ENCODE measurements at regions not wholly inside any gene's neighbourhood (a gene's known extent, or its start where the extent isn't known, plus 50 kb on each side); places are given as distances from the start of the nearest gene placed in this dataset.

- no peak for TF ChIP-seq CTCF (IDR thresholded peaks at IDR 0.05)
- no peak for TF ChIP-seq POLR2A (IDR thresholded peaks at IDR 0.05)
Observed at GRCh38 chr16:85178596-85178995, 66.3 kb upstream of the CIBAR2 start.

Measured in lower leg skin (tissue), 3 donors.